Trophoblast cell (in vitro differentiated cells and primary cell): ENCODE measurements at regions not wholly inside any gene's neighbourhood (a gene's known extent, or its start where the extent isn't known, plus 50 kb on each side); places are given as distances from the start of the nearest gene placed in this dataset.

Experiments
- DNase-seq, 2 donors: peaks; one replicate each; pipeline ENCODE4 v3.0.0-alpha.2; 2016
- H2AFZ ChIP-seq: 2 replicates; pipeline ENCODE4 v1.6.1; 2013; ENCODE audit warnings: low read length, moderate library complexity, mild to moderate bottlenecking; ENCODE audit not compliant: insufficient read depth, poor library complexity
- H2AK5ac ChIP-seq: 2 replicates; pipeline ENCODE4 v1.6.1; 2013; ENCODE audit warnings: mild to moderate bottlenecking, low read length
- H2BK120ac ChIP-seq: 2 replicates; pipeline ENCODE4 v1.6.1; 2013; ENCODE audit warnings: low read length, mild to moderate bottlenecking, moderate library complexity; ENCODE audit not compliant: insufficient read depth, poor library complexity
- H2BK12ac ChIP-seq: 2 replicates; pipeline ENCODE4 v1.6.1; 2013; ENCODE audit warnings: mild to moderate bottlenecking, low read length, moderate library complexity
- H2BK5ac ChIP-seq: 2 replicates; pipeline ENCODE4 v1.6.1; 2013; ENCODE audit warnings: low read length, low read depth, moderate library complexity, mild to moderate bottlenecking; ENCODE audit not compliant: poor library complexity
- H3K14ac ChIP-seq: 2 replicates; pipeline ENCODE4 v1.6.1; 2013; ENCODE audit warnings: mild to moderate bottlenecking, low read length
- H3K18ac ChIP-seq: 2 replicates; pipeline ENCODE4 v1.6.1; 2013; ENCODE audit warnings: mild to moderate bottlenecking, low read length
- H3K23ac ChIP-seq: 2 replicates; pipeline ENCODE4 v1.6.1; 2013; ENCODE audit warnings: low read length
- H3K27ac ChIP-seq: 2 replicates; pipeline ENCODE4 v1.5.1; 2013; ENCODE audit warnings: low read depth, mild to moderate bottlenecking, inconsistent platforms, low read length, moderate library complexity
- H3K27me3 ChIP-seq: 2 replicates; pipeline ENCODE4 v1.6.1; 2013; ENCODE audit warnings: inconsistent platforms, mild to moderate bottlenecking, low read length, moderate library complexity; ENCODE audit not compliant: insufficient read depth
- H3K36me3 ChIP-seq, 2 experiments: 1 replicate in 1 of 2; 2 replicates in 1 of 2; pipeline ENCODE4 v1.6.1; 2013; ENCODE audit warnings: low read length in 2 of 2, mild to moderate bottlenecking in 2 of 2, moderate library complexity in 1 of 2; ENCODE audit not compliant: insufficient read depth in 2 of 2, control insufficient read depth in 1 of 2
- H3K4ac ChIP-seq: 2 replicates; pipeline ENCODE4 v1.6.1; 2013; ENCODE audit warnings: low read depth, mild to moderate bottlenecking, low read length, moderate library complexity
- H3K4me1 ChIP-seq, 2 experiments: 1 replicate in 1 of 2; 2 replicates in 1 of 2; pipeline ENCODE4 v1.6.1; 2013; ENCODE audit warnings: low read length in 2 of 2, mild to moderate bottlenecking in 2 of 2, moderate library complexity in 1 of 2; ENCODE audit not compliant: insufficient read depth in 2 of 2, control insufficient read depth in 1 of 2
- H3K4me2 ChIP-seq: 2 replicates; pipeline ENCODE4 v1.6.1; 2013; ENCODE audit warnings: inconsistent platforms, mild to moderate bottlenecking, low read length, moderate library complexity
- H3K4me3 ChIP-seq: 2 replicates; pipeline ENCODE4 v1.5.1; 2013; ENCODE audit warnings: mild to moderate bottlenecking, low read depth, low read length, inconsistent platforms
- H3K79me1 ChIP-seq: one replicate; pipeline ENCODE4 v1.6.1; 2013; ENCODE audit warnings: low read length
- H3K79me2 ChIP-seq: 2 replicates; pipeline ENCODE4 v1.6.1; 2013; ENCODE audit warnings: low read length, mild to moderate bottlenecking; ENCODE audit not compliant: control insufficient read depth, insufficient read depth, poor library complexity
- H3K9ac ChIP-seq: 2 replicates; pipeline ENCODE4 v1.6.1; 2013; ENCODE audit warnings: mild to moderate bottlenecking, low read length
- H3K9me3 ChIP-seq: 2 replicates; pipeline ENCODE4 v1.6.1; 2013; ENCODE audit warnings: low read depth, mild to moderate bottlenecking, control low read depth, inconsistent platforms, low read length; ENCODE audit not compliant: insufficient read depth
- H4K12ac ChIP-seq: 2 replicates; pipeline ENCODE4 v1.6.1; 2013; ENCODE audit warnings: low read depth, mild to moderate bottlenecking, low read length, moderate library complexity
- H4K8ac ChIP-seq: 2 replicates; pipeline ENCODE4 v1.6.1; 2013; ENCODE audit warnings: low read depth, mild to moderate bottlenecking, low read length, moderate library complexity
- H4K91ac ChIP-seq: one replicate; pipeline ENCODE4 v1.6.1; 2013; ENCODE audit warnings: low read depth, mild to moderate bottlenecking, low read length, moderate library complexity
- WGBS: extraction: QIAGEN DNeasy Blood & Tissue Kit; methylation state at CpG from one replicate; pipeline ENCODE4 v1.1.7; 2013; ENCODE audit warnings: missing lambda C conversion rate; ENCODE audit not compliant: insufficient read length, insufficient coverage; ENCODE audit errors: extremely low coverage; 5-methylcytosine and 5-hydroxymethylcytosine counted together

GRCh38 chr10:58956926-58957325 lies 219.5 kb upstream of the PHYHIPL start:
- H3K23ac ChIP-seq: no peak overlapping the region
- H3K4me1 ChIP-seq: peaks cover 3 to 10% of the 10 kb centered on the region in 2 experiments
- no peak overlapping the region for H4K8ac ChIP-seq
- no peaks in the 10 kb centered on the region for H3K27me3 ChIP-seq
- no peak overlapping the region for H4K91ac ChIP-seq
- no peaks in the 10 kb centered on the region for H3K79me2 ChIP-seq
- H2BK12ac ChIP-seq: no peak overlapping the region
- H2BK5ac ChIP-seq: no peak overlapping the region
- H3K14ac ChIP-seq: no peak overlapping the region
- peak in 1 of 2 donors; percentile 58 for DNase-seq
- no peak overlapping the region for H3K9ac ChIP-seq
- H3K18ac ChIP-seq: no peak overlapping the region
- no peaks in the 10 kb centered on the region for H3K36me3 ChIP-seq
- no peak overlapping the region for H4K12ac ChIP-seq
- no peak overlapping the region for H3K4me2 ChIP-seq
- H3K4ac ChIP-seq: no peak overlapping the region
- H2AK5ac ChIP-seq: no peak overlapping the region
- no CpG with 5 or more reads among the region's 2 CpGs for WGBS
- no peak overlapping the region for H3K4me3 ChIP-seq
- no peak overlapping the region for H2BK120ac ChIP-seq
- no peaks in the 10 kb centered on the region for H3K9me3 ChIP-seq
- H3K79me1 ChIP-seq: no peaks in the 10 kb centered on the region
- H2AFZ ChIP-seq: no peak overlapping the region
- H3K27ac ChIP-seq: no peak overlapping the region

GRCh38 chr10:58957517-58957916 lies 218.9 kb upstream of the PHYHIPL start:
- H3K9me3 ChIP-seq: no peaks in the 10 kb centered on the region
- peaks cover 3 to 10% of the 10 kb centered on the region in 2 experiments for H3K4me1 ChIP-seq
- no peak overlapping the region for H2AFZ ChIP-seq
- no peak overlapping the region for H3K14ac ChIP-seq
- no peaks in the 10 kb centered on the region for H3K27me3 ChIP-seq
- no peak overlapping the region for H4K8ac ChIP-seq
- H4K91ac ChIP-seq: no peak overlapping the region
- no peak overlapping the region for H2BK12ac ChIP-seq
- no peak for DNase-seq
- H3K36me3 ChIP-seq: no peaks in the 10 kb centered on the region
- H4K12ac ChIP-seq: no peak overlapping the region
- no peaks in the 10 kb centered on the region for H3K79me2 ChIP-seq
- H3K23ac ChIP-seq: no peak overlapping the region
- WGBS: no CpG with 5 or more reads among the region's 1 CpG
- no peak overlapping the region for H3K27ac ChIP-seq
- H3K79me1 ChIP-seq: no peaks in the 10 kb centered on the region
- no peak overlapping the region for H3K4ac ChIP-seq
- no peak overlapping the region for H3K18ac ChIP-seq
- H3K4me2 ChIP-seq: no peak overlapping the region
- no peak overlapping the region for H2BK5ac ChIP-seq
- no peak overlapping the region for H2AK5ac ChIP-seq
- H2BK120ac ChIP-seq: no peak overlapping the region
- no peak overlapping the region for H3K4me3 ChIP-seq
- no peak overlapping the region for H3K9ac ChIP-seq

DNA sequence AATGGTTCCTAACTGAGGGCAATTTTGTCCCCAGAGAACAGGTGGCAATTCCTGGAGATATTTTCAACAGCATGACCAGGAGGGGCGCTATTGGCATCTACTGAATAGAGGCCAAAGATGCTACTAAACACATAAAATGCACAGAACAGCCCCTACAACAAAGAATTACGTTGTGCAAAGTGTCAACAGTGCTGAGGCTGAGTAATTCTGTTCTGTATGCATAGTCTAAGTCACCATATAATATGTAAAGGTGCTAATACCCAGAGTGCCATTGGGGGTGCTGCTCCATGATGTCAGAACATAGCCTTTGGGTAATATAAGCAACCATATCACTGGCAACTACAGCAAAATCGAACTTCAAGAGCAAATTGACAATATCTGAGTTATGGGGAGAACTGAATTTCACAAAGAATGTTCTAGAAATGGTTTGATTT lies 213.3 kb upstream of the PHYHIPL start:
- H3K9ac ChIP-seq: no peak overlapping the region
- no peaks in the 10 kb centered on the region for H3K9me3 ChIP-seq
- no peak overlapping the region for H3K4ac ChIP-seq
- H4K12ac ChIP-seq: no peak overlapping the region
- no peaks in the 10 kb centered on the region for H3K27me3 ChIP-seq
- H3K23ac ChIP-seq: no peak overlapping the region
- no peak overlapping the region for H3K4me3 ChIP-seq
- no peak overlapping the region for H4K91ac ChIP-seq
- WGBS: no CpG with 5 or more reads among the region's 3 CpGs
- H3K36me3 ChIP-seq: no peaks in the 10 kb centered on the region
- H3K4me1 ChIP-seq: no peaks in the 10 kb centered on the region
- H2BK120ac ChIP-seq: no peak overlapping the region
- H3K4me2 ChIP-seq: no peak overlapping the region
- H2AFZ ChIP-seq: no peak overlapping the region
- no peak overlapping the region for H2BK12ac ChIP-seq
- no peak overlapping the region for H4K8ac ChIP-seq
- no peaks in the 10 kb centered on the region for H3K79me2 ChIP-seq
- H2BK5ac ChIP-seq: no peak overlapping the region
- no peak overlapping the region for H3K18ac ChIP-seq
- no peak overlapping the region for H3K14ac ChIP-seq
- no peaks in the 10 kb centered on the region for H3K79me1 ChIP-seq
- no peak overlapping the region for H3K27ac ChIP-seq
- DNase-seq: peak in 1 of 2 donors; percentile 25
- no peak overlapping the region for H2AK5ac ChIP-seq

GRCh38 chr10:58963723-58964124 lies 212.7 kb upstream of the PHYHIPL start:
- DNase-seq: no peak
- H3K27ac ChIP-seq: no peak overlapping the region
- no peaks in the 10 kb centered on the region for H3K4me1 ChIP-seq
- no peak overlapping the region for H4K91ac ChIP-seq
- H3K36me3 ChIP-seq: no peaks in the 10 kb centered on the region
- no peak overlapping the region for H2AFZ ChIP-seq
- no peak overlapping the region for H2AK5ac ChIP-seq
- H3K18ac ChIP-seq: no peak overlapping the region
- H4K8ac ChIP-seq: no peak overlapping the region
- WGBS: no CpG with 5 or more reads among the region's 3 CpGs
- no peaks in the 10 kb centered on the region for H3K79me1 ChIP-seq
- no peak overlapping the region for H3K23ac ChIP-seq
- H3K9ac ChIP-seq: no peak overlapping the region
- no peaks in the 10 kb centered on the region for H3K27me3 ChIP-seq
- H3K4me2 ChIP-seq: no peak overlapping the region
- no peak overlapping the region for H3K14ac ChIP-seq
- H3K4me3 ChIP-seq: no peak overlapping the region
- no peak overlapping the region for H3K4ac ChIP-seq
- no peaks in the 10 kb centered on the region for H3K79me2 ChIP-seq
- no peak overlapping the region for H2BK12ac ChIP-seq
- no peak overlapping the region for H2BK120ac ChIP-seq
- no peaks in the 10 kb centered on the region for H3K9me3 ChIP-seq
- no peak overlapping the region for H2BK5ac ChIP-seq
- H4K12ac ChIP-seq: no peak overlapping the region
